ENCODE measurements at regions not wholly inside any gene's neighbourhood (a gene's known extent, or its start where the extent isn't known, plus 50 kb on each side); places are given as distances from the start of the nearest gene placed in this dataset.

DNA sequence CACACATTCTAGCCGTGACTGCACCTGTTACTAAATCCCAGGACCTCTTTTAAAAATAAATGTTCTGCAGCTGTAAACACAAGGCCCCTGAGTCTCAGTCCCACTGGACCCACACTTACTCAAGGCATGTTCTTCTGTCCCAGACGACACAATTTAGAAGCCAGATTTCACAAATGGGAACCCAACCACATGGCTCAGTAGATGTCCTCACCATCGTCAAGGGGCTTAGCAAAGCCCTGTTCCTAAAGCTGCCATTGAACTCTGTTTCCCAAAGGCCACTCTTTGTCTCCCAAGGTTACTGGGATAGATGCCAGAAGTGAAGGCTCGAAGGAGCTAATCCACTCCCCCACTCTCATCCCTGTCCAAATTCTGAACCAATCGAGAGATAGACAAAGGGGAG lies 301.0 kb downstream of the GALR1 start:
- TF ChIP-seq POLR2AphosphoS5 (IDR thresholded peaks at IDR 0.05; ENCODE audit: low read depth, low read length) (no peak), TAF1 (IDR thresholded peaks at IDR 0.05; ENCODE audit: borderline replicate concordance, insufficient read depth, low read length) (no peak)
